IMR-90 (cell line): ENCODE measurements at regions not wholly inside any gene's neighbourhood (a gene's known extent, or its start where the extent isn't known, plus 50 kb on each side); places are given as distances from the start of the nearest gene placed in this dataset.
A peak's percentile ranks its signal among the peaks of the same experiment; 100 is the strongest.

Experiments
- CEBPB ChIP-seq: IDR thresholded peaks from 2 replicates; pipeline ENCODE4 v1.6.1; 2012; ENCODE audit warnings: low read depth, low read length, improper control_type of control experiment
- CTCF ChIP-seq: conservative IDR thresholded peaks from 2 replicates; pipeline ENCODE4 v1.5.1; 2012; ENCODE audit warnings: mild to moderate bottlenecking, low read depth, low read length, improper control_type of control experiment
- ELK1 ChIP-seq: fragments of 150-350 bp; IDR thresholded peaks from 2 replicates; pipeline ENCODE4 v1.6.1; 2016; ENCODE audit warnings: low read depth, mild to moderate bottlenecking, low read length, moderate library complexity, borderline replicate concordance
- FOS ChIP-seq: fragments of 150-350 bp; IDR thresholded peaks from 2 replicates; pipeline ENCODE4 v1.6.1; 2016; ENCODE audit warnings: low read depth, low read length
- MAFK ChIP-seq: IDR thresholded peaks from 2 replicates; pipeline ENCODE4 v1.6.1; 2012; ENCODE audit warnings: low read depth, low read length, improper control_type of control experiment
- MAZ ChIP-seq: IDR thresholded peaks from 2 replicates; pipeline ENCODE4 v1.6.1; 2012; ENCODE audit warnings: low read depth, mild to moderate bottlenecking, low read length, improper control_type of control experiment, moderate library complexity, borderline replicate concordance
- MXI1 ChIP-seq: IDR thresholded peaks from 2 replicates; pipeline ENCODE4 v1.6.1; 2012; ENCODE audit warnings: low read depth, mild to moderate bottlenecking, low read length, moderate library complexity, borderline replicate concordance
- POLR2A ChIP-seq: IDR thresholded peaks from 2 replicates; pipeline ENCODE4 v1.6.1; 2012; ENCODE audit warnings: mild to moderate bottlenecking, low read depth, low read length
- RAD21 ChIP-seq: IDR thresholded peaks from 2 replicates; pipeline ENCODE4 v1.6.1; 2012; ENCODE audit warnings: low read length, improper control_type of control experiment
- RCOR1 ChIP-seq: IDR thresholded peaks from 2 replicates; pipeline ENCODE4 v1.6.1; 2012; ENCODE audit warnings: mild to moderate bottlenecking, low read length, improper control_type of control experiment; ENCODE audit not compliant: insufficient replicate concordance
- USF2 ChIP-seq: fragments of 150-350 bp; IDR thresholded peaks from 2 replicates; pipeline ENCODE4 v1.6.1; 2017; ENCODE audit warnings: mild to moderate bottlenecking, antibody characterized with exemption, low read length, low read depth

- no peak for TF ChIP-seq USF2
- no peak for TF ChIP-seq CTCF
- no peak for TF ChIP-seq POLR2A
- TF ChIP-seq MAFK = no peak
- TF ChIP-seq RCOR1 = no peak
- no peak for TF ChIP-seq FOS
- peak; percentile 53 for TF ChIP-seq CEBPB
- TF ChIP-seq MXI1 = no peak
- no peak for TF ChIP-seq ELK1
- TF ChIP-seq MAZ = no peak
- TF ChIP-seq RAD21 = no peak
Observed at GRCh38 chr2:88868861-88869260, 177.4 kb downstream of the RPIA start.
